ENCODE measurements at regions not wholly inside any gene's neighbourhood (a gene's known extent, or its start where the extent isn't known, plus 50 kb on each side); places are given as distances from the start of the nearest gene placed in this dataset.

- no peak for DNase-seq
Measured at GRCh38 chr9:99722877-99723276, 98.8 kb upstream of the NR4A3 start.

GRCh38 chr9:99724640-99725039 is 97.0 kb upstream of the NR4A3 start:
- DNase-seq: no peak

- no peak for DNase-seq
Measured at GRCh38 chr9:99725852-99726251, 95.8 kb upstream of the NR4A3 start.

- DNase-seq: no peak
Measured at GRCh38 chr9:99726758-99727157, 94.9 kb upstream of the NR4A3 start.

GRCh38 chr9:99730062-99730461 is 91.6 kb upstream of the NR4A3 start:
- DNase-seq: no peak

GRCh38 chr9:99731950-99732349 is 89.7 kb upstream of the NR4A3 start:
- no peak for DNase-seq

- DNase-seq: no peak
Measured at GRCh38 chr9:99732715-99733114, 89.0 kb upstream of the NR4A3 start.

GRCh38 chr9:99735041-99735440 is 86.6 kb upstream of the NR4A3 start:
- DNase-seq: no peak

- DNase-seq: no peak
Measured at GRCh38 chr9:99736291-99736690, 85.4 kb upstream of the NR4A3 start.

- no peak for DNase-seq
Measured at GRCh38 chr9:99737649-99738048, 84.0 kb upstream of the NR4A3 start.

- no peak for DNase-seq
Measured at GRCh38 chr9:99743006-99743405, 78.7 kb upstream of the NR4A3 start.

GRCh38 chr9:99743455-99743854 is 78.2 kb upstream of the NR4A3 start:
- DNase-seq: no peak

GRCh38 chr9:99744132-99744531 is 77.6 kb upstream of the NR4A3 start:
- no peak for DNase-seq

GRCh38 chr9:99745085-99745484 is 76.6 kb upstream of the NR4A3 start:
- no peak for DNase-seq

GRCh38 chr9:99746406-99746805 is 75.3 kb upstream of the NR4A3 start:
- no peak for DNase-seq

- DNase-seq: no peak
Measured at GRCh38 chr9:99748266-99748665, 73.4 kb upstream of the NR4A3 start.

GRCh38 chr9:99748676-99749075 is 73.0 kb upstream of the NR4A3 start:
- DNase-seq: no peak

GRCh38 chr9:99749641-99750040 is 72.0 kb upstream of the NR4A3 start:
- DNase-seq: no peak

GRCh38 chr9:99750526-99750925 is 71.2 kb upstream of the NR4A3 start:
- DNase-seq: no peak

- DNase-seq: no peak
Measured at GRCh38 chr9:99752417-99753109, 69.1 kb upstream of the NR4A3 start.

GRCh38 chr9:99753436-99753835 is 68.2 kb upstream of the NR4A3 start:
- no peak for DNase-seq

GRCh38 chr9:99760421-99760820 is 61.3 kb upstream of the NR4A3 start:
- DNase-seq: no peak

GRCh38 chr9:99762470-99762869 is 59.2 kb upstream of the NR4A3 start:
- no peak for DNase-seq

All from stimulated activated CD4-positive, alpha-beta T cell treated with anti-CD3 and anti-CD28 coated beads, Interleukin-4, amount 100 ng/mL, for 24 hours (primary cell).